Activated CD4-positive, alpha-beta T cell treated with anti-CD3 and anti-CD28 coated beads, Interleukin-2, amount 50 U/mL, for 4 hours (primary cell): ENCODE measurements at regions not wholly inside any gene's neighbourhood (a gene's known extent, or its start where the extent isn't known, plus 50 kb on each side); places are given as distances from the start of the nearest gene placed in this dataset.

ENCODE experiments used
- DNase-seq, 2 experiments: peaks; one replicate each; pipeline ENCODE4 v3.0.0-alpha.2; 2020

DNA sequence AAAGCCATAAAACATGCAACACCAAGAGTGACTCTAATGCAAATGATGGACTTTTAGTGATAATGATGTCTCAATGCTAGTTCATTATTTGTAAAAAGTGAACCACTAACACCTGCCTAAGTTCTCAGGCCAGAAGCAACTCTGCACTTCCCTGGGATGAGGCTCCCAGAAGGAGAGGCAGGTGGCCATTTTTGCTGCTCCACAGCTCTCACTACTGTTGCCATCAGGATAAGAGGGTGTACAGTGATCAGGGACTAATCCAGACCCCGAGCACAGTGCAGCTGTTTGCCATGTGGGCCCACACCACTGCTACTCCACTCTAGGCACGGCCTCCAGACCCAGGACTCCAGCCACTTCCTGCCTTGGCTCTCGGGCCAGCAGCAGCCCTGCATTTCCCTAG, 828.3 kb upstream of the MIR17HG start:
- DNase-seq: no peak

DNA sequence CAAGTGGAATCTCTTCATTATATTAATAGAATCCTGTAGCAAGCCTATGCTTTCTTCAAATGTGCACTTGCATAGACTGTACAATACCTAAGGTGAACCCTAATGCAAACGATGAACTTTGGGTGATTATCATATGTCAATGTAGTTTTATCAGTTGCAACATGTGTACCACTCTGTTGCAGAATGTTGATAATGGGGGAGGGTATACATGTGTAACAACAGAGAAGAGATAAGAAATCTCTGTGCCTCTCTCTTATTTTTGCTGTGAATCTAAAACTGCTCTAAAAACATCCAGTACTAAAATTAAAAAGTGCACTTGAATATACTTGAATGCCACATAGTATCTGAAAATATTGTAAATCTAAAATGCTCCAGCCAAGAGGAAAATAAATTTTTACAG, 820.8 kb upstream of the MIR17HG start:
- no peak for DNase-seq

DNA sequence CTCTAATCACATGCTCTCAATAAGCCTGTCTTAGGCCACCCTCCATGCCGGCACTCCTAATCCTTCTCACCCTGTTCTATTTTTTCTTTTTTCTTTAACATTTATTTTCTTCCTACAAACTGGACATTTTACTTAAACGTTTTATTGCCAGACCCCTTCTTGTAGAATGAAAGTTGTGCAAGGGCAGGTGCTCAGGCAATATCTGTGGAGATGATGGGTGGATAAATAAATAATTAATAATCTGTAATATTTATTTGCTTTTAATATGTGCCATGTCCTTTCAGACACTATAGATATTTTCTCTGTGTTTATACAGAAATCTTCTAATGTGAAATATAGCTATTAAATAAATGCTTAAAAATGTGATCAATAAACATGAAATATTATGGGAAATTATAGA, 815.7 kb upstream of the MIR17HG start:
- no peak for DNase-seq

DNA sequence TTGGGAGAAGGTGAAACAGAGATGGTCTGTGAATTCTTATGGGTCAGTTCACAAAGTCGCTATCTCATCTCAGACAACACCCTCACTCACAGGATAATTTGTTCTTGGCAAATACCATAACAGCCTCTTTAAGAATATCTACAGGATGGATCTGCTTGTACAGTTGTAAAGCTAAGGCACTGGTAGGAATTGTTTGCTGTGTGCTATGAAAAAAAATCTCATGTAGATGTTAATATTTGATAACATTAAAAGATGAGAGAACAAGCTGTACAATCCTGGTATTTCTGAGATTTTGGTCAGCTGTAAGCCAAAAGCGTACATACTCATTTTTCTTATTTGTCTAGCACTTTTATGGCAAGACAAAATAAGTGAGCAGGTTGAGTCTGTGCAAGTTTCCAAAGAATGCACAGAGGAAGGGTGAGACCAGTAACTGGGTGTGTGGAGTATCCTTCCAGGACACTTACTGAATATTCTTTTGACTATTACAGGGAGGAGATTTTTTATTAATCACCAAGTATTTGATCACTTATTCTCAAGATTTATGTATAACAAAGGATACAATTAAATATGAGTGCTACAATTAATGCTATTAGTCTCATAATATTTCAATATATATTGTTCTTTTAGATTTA, 814.5 kb upstream of the MIR17HG start:
- DNase-seq: no peak

DNA sequence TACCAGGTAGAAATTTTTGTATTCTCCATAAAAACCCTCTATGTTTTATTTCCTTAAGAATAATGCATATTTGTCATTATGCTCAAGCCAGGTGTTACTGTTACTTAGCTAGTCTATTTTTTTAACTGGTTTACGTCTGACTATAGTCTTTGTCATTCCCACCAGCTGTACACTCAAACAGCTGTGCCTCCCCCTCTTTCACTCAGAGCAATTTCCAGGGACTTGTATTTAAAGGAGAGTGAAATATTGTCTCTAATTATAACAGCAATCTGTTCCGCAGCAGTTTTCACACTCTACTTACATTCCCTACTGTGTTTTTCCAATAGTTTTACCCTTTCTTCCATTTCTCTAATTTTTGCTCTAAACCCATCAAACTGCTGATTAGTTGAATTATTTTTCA, 813.6 kb upstream of the MIR17HG start:
- DNase-seq: no peak

DNA sequence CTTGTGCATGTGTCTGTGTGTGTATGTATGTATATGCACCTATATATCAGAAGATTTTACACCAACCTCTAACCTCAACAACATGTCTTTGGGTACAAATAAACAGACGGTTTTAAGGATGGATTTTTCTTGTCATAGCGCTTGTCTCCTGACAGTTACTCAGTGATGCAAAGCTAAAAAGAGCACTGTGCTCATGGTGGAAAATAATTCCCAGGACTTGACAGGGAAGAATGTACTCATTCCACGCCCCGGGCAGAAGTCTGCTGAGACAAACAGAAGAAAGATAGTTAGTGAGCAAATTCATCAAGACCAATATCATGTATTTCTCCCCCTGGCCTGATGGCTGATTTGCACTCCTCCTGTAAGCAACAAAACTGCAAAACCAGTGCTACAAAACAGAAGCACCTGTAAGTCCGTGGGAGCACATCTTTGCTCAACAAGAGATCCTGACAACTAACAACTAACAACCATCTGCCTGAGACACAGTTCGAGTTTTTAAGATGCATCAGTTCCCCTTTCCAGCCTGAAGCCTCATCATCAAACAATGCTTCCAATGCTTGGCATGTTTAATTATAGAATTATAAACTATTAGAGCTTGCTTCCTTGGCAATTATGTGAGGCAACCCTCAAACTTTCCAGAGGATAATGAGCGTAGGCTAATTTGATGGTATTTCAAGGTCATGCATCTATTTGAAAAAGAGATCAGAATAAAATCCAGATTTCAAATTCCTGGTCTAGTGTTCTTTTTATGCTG, 812.7 kb upstream of the MIR17HG start:
- DNase-seq: no peak

DNA sequence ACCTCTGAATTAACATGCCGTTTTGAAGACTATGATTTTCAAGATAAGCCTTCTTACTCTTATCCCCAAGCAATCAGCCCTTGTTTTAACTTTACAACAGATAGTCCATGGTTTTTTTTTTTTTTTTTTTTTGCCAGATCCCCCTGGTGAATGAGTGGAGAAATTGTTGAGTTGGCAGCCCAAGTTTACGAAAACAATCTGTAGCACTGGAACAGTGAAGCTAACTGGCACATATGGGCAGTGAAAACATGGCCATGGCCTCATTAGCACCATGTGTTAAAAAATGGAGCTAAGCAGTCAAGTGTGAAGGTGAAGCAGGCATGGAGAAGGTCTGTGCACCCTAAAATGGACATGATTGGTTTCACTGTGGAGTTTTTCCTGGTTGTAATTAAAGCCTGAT, 812.1 kb upstream of the MIR17HG start:
- DNase-seq: no peak

DNA sequence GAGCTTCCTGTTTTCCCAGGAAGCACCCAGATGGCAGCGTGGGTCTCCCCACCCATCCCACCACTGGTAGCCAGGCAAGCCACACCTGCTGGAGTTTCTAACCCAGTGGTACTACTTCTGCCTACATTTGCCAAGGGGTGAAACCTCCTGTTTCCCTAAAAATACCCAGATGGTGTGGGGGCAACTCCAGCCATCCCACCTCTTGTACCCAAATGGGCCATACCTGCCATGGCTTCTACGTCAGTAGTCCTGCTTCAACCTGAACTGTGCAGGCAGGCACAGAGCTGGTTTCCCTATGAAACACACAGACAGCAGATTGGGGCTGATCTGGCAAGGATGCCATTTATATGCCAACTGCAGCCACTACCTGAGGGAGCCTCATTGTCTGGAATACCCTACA, 809.4 kb upstream of the MIR17HG start:
- DNase-seq: no peak

DNA sequence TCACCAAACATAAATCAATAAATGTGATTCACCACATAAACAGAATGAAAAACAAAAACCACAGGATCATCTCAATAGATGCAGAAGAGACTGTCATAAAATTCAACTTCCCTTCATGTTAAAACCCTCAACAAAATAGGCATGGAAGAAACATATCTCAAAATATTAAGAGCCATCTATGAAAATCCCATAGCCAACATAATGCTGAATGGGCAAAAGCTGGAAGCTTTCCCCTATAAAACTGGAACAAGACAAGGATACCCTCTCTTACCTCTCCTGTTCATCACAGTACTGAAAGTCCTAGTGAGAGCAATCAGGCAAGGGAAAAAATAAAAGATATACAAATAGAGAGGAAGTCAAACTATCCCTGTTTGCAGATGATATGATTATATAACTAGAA, 806.1 kb upstream of the MIR17HG start:
- DNase-seq: no peak

DNA sequence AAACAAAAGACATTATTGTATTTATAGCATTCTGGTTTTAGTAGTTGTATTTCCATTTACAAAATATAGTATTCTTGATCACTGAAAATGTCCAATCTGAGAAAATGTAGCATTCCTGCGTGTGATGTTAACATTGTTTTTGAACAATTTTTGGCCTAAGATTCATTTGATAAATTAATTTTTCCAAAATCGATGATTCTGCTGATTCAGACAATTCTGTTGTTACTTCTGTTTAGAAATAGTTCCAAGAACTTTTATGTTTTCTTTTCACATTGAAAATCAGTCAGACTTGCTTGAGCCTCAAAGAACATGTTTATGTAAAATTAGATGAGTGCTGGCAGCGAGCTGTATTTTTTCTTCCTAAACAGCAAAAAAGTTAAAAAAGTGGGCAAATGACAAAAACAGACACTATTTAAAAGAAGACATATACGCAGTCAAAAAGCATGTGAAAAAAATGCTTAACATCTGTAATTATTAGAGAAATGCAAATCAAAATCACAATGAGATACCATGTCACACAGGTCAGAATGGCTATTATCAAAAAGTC, 804.5 kb upstream of the MIR17HG start:
- no peak for DNase-seq

DNA sequence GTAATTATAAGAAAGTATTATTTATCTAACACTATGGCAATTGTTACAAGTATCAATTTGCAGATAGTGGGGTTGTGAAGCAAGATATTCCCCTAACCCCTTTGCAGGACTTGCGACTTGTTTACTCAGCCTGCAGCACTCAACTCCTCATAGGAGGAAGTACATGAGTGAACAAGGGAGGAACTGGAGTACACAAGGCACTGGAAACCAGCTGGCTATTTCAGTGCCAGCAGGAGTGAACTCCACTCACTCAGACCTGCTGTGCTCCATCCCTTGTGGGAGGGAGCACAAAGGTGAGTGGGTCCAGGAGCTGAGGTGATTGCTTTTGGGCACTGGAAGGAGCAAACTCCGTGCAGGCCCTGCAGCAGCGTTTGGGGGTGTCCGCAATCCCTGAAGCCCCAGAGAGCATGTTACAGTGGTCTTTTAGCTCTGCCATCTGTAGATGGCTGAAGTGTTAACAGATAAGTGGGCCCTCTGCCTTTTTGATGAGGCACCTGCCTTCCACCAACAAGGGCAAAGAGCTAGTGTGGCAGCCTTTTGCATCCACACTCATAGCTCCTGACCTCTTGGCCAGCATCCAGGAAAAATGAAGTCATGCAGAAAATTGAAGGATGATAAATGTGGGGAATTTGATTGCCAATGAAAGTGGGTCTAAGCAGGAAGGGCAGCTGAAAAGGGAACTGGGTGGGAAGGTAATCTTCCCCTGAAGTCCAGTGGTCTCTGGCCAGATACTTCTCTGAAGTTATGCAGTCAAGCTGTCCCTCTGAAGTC, 802.2 kb upstream of the MIR17HG start:
- DNase-seq: no peak

DNA sequence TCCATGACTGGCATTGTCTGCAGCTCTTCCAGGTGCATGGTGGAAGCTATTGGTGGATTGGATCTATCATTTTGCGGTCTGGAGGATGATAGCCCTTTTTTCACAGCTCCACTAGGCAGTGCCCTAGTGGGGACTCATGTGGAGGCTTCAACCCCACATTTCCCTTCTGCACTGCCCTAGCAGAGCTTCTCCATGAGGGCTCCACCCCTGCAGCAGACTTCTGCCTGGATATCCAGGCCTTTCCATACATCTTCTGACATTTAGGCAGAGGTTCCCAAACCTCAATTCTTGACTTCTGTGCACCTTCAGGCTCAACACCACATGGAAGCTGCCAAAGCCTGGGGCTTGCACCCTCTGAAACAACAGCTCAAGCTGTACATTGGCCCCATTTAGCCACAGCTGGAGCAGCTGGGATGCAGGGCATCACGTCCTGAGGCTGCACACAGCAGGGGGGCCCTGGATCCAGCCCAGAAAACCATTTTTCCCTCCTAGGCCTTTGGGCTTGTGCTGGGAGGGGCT, 800.2 kb upstream of the MIR17HG start:
- no peak for DNase-seq

DNA sequence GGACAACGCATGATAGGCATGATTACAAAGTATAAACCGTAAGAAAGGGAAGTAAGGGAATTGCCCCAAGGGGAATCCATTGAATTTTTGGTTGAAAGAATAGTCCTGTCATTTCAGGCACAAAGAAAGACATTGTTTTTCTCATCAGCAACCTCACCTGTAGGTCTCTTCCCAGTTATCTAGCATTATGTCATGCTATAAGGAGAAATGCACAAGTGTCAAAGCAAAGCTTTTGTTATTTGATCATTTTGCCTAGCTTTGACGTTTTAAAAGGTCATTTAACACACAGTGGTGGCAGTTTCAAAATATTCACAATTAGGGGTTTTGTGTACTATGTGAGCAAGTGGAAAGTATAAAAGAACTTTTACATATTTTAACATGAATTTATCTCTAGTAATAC, 796.2 kb upstream of the MIR17HG start:
- DNase-seq: no peak

DNA sequence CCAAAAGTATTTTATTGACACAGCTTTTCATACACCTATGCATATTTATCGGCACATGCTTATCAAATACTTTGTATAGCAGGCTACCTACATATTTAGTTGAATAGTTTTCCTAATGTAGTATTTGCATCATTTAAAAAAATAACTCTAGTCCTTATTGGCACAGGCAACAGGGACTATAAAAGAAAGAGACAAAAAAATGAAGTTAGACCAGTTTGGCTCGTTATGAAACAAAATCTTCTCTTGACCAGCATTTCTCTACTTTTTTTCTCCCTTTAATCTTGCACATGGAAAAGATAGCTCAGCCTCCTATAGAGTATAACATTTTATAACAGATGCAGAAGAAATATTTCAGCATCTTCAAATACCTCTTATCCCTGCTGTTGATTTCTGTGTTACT, 794.8 kb upstream of the MIR17HG start:
- DNase-seq: no peak

DNA sequence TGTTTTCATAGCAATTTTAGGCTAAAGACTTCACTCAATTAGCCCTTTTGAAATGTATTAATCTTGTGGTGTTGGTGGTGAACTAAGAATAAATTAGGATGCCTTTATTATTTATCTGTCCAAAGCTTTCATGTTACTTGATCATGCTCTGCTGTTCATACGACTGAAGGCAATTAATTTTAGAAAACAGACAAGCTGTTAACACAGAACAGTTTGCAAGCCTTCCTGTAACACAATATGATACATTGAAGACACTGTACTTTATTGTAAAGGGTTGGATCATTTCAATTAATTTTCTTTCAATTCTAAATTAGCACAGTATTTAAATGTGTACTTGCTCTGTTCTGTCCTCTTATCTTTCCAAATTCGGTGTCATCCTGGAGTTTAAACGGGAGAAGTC, 794.3 kb upstream of the MIR17HG start:
- no peak for DNase-seq

DNA sequence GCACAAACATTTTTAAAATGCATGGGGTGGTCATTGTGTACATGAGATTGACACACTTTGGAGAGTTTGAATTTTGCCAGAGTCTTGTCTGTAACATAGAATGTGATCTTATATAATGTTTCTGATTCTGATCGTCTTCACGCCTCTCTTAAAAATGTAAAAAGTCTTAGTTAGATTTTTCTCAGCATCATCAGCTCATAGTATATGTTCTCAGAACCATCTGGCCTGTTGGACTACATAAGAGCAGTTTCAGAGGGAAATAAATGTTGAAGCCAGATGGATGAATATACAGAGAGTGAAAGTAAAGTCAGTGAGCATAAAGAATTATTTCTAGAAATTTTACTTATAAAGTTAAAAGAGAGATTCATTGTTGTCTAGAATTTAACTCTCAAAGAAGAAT, 789.9 kb upstream of the MIR17HG start:
- no peak for DNase-seq

DNA sequence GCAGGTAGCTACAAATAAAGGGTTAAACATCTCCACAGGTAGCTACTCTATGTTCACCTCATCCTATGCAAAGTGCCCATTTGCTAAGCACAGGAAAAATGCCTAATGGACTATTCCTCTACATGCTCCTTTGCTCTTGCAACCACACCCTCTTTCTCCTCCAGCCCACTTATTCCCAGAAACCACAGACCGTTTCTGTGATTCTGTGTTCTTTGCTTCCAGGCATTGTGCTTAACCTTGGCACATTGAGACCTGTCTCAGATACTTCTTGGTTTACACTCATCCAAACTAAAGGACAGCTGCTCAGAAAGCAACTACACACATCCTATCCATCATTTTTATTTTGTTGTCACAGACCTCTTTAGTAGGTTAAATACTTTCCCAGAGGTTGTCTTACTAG, 785.0 kb upstream of the MIR17HG start:
- DNase-seq: no peak

DNA sequence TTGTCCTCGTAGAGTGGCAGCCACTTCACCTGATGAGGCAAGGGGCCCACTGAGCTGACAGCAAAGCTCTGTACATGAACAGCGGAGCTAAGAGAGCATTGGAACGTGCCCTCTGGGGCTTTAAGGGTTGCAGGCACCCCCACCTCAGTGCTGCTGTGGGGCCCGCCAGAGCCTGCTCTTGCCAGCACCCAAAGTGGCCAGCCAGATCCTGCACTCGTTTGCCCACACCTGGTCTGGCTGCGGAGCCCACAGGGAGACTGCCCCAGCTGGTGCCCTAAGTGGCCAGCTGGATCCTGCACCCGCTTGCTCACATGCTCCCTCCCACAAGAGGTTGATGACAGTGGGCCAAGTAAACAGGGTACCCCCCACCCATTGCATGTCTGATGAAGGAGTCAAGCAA, 783.4 kb upstream of the MIR17HG start:
- DNase-seq: no peak

DNA sequence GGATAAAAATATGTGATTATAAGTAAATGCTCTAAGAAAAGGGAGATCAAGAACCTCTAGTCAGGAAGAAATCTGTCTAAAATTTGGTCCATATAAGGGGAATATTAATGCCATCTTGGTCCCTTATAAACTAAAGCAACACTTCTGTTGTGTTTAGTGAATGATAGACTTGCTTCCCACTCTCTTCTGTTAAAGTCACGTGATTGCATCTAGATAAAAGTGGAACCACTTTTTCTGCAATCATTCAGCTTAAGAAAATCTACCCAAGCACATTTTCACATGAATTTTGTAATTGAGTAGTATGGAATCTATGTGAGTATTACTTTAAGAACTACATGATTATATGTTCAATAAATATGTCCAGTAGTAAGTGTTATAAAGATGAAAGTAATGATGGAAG, 782.9 kb upstream of the MIR17HG start:
- no peak for DNase-seq

DNA sequence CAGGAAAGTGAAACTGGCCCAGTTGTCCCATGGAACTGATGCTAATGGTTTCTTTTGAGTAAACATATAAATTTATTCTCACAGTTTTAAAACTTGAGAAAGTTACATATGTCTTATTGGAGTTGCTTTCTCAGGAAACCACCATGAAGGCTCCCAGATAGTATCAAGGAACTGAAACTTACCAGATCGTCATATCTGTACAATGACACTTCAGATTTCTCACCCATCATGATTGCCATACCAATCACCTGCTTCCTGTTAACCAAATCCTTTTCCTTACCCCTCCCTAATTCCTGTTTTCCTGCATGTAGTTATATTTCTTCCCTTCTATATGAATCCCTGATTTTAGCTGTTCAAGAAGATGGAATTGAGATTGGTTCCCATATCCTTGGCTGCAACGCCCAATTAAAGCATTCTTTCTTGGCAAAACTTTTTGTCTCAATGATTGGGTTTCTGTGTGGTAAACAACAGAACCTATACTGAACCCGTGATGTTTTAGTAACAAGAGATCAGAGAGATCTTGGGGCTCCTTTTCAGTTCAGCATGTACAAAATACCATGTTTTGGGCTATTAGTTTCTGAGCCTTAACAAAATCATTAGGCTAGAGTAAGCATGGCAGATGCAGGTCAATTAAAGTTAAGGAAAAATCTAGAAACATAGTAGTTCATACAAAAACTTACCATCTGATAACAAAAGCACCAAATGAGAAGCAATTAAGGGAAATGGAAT, 781.3 kb upstream of the MIR17HG start:
- DNase-seq: no peak

DNA sequence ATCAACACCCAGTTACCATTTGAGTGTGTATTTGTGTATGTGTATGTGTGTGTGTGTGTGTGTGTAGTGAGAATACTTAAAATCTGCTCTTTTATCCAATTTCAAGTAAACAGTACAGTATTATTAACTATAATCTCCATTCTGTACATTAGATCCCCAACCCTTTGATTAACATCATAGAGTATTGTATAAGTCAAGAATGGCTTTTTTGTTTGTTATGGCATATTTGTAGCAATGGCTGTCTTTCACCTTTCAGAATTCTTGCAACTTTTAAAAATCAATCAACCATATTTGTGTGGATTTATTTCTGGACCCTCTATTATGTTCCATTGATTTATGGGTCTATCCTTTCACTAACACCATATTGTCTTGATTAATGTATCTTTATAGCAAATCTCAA, 779.3 kb upstream of the MIR17HG start:
- no peak for DNase-seq

DNA sequence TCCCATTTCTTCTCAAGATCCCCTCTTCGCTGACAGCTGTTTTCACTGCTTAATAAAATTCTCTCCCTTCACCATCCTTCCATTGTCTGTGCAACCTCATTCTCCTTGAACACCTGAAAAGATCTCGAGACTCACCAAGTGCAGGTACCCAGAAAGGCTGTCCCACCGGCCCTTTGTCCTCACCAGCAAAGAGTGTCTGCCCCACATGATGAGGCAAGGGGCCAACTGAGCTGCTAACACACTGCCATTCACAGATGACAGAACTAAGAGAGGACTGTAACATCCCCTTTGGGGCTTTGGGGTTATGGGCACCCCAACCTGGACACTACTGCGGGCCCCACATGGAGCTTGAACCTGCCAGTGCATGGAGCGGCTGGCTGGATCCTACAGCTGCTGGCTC, 771.4 kb upstream of the MIR17HG start:
- no peak for DNase-seq

DNA sequence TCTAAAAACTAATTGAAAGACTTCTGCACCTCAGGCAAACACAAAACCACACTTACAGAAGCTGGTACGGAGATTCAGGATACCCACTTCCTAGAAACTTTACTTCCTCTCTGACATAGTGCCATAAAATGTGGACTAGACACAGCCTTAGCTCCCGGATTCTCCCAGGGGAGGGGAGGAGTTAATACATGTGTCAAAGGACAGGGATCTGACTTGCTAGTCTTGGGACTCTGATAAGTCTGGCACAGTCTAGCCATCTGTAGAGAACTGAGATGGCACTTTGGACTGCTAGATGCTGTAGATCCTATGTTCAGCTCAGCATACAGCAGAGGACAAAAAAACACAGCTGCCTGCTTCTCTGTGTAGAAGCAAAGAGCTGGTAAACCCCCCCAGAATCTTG, 769.8 kb upstream of the MIR17HG start:
- no peak for DNase-seq
